ENCODE measurements at regions not wholly inside any gene's neighbourhood (a gene's known extent, or its start where the extent isn't known, plus 50 kb on each side); places are given as distances from the start of the nearest gene placed in this dataset.

- TF ChIP-seq CTCF (IDR thresholded peaks at IDR 0.05; ENCODE audit: low read depth, low read length, poor library complexity, severe bottlenecking) (no peak), EZH2phosphoT487 (IDR thresholded peaks at IDR 0.05; ENCODE audit: borderline replicate concordance, low read length) (no peak)
Observed at GRCh38 chr1:83762039-83762365, 236.9 kb downstream of the TTLL7 start.
